NCI-H2081 (cell line): ENCODE measurements at regions not wholly inside any gene's neighbourhood (a gene's known extent, or its start where the extent isn't known, plus 50 kb on each side); places are given as distances from the start of the nearest gene placed in this dataset.
A peak's percentile ranks its signal among the peaks of the same experiment; 100 is the strongest.

ENCODE experiments used
- DNase-seq, 2 experiments: peaks; one replicate each; lab custom pipeline; 2025; lab: John Stamatoyannopoulos, UW

- DNase-seq = no peak
These were observed 106.7 kb upstream of the SFSWAP start for GRCh38 chr12:131603939-131604795.

- DNase-seq = no peak
These were observed 106.0 kb upstream of the SFSWAP start for GRCh38 chr12:131604859-131605258.

- no peak for DNase-seq
These were observed 105.5 kb upstream of the SFSWAP start for GRCh38 chr12:131605304-131605829.

GRCh38 chr12:131606218-131606901 lies 104.5 kb upstream of the SFSWAP start:
- no peak for DNase-seq

GRCh38 chr12:131607658-131608447 lies 103.0 kb upstream of the SFSWAP start:
- no peak for DNase-seq

- peak; percentile 22 to 37 for DNase-seq
These were observed 101.9 kb upstream of the SFSWAP start for GRCh38 chr12:131608740-131609690.

- no peak for DNase-seq
These were observed 101.1 kb upstream of the SFSWAP start for GRCh38 chr12:131609762-131610161.

- no peak for DNase-seq
These were observed 100.7 kb upstream of the SFSWAP start for GRCh38 chr12:131610181-131610580.

- DNase-seq = no peak
These were observed 100.0 kb upstream of the SFSWAP start for GRCh38 chr12:131610891-131611290.

GRCh38 chr12:131611416-131612091 lies 99.3 kb upstream of the SFSWAP start:
- DNase-seq = no peak

GRCh38 chr12:131612092-131612755 lies 98.7 kb upstream of the SFSWAP start:
- no peak for DNase-seq

- DNase-seq = no peak
These were observed 97.7 kb upstream of the SFSWAP start for GRCh38 chr12:131613186-131613585.

GRCh38 chr12:131613678-131614077 lies 97.2 kb upstream of the SFSWAP start:
- no peak for DNase-seq

GRCh38 chr12:131615326-131616042 lies 95.4 kb upstream of the SFSWAP start:
- no peak for DNase-seq

GRCh38 chr12:131616043-131616700 lies 94.7 kb upstream of the SFSWAP start:
- no peak for DNase-seq

GRCh38 chr12:131616738-131617137 lies 94.2 kb upstream of the SFSWAP start:
- DNase-seq = no peak

- no peak for DNase-seq
These were observed 93.7 kb upstream of the SFSWAP start for GRCh38 chr12:131617179-131617578.

GRCh38 chr12:131617596-131618302 lies 93.1 kb upstream of the SFSWAP start:
- DNase-seq = no peak
